HepG2 (cell line): ENCODE measurements at regions not wholly inside any gene's neighbourhood (a gene's known extent, or its start where the extent isn't known, plus 50 kb on each side); places are given as distances from the start of the nearest gene placed in this dataset.

ENCODE experiments used
- ATAC-seq: fragments of 200-7000 bp; cut with Tn5 transposase; 3 replicates; pipeline ENCODE4 v1.9.1; 2020; ENCODE audit warnings: mild to moderate bottlenecking, moderate library complexity
- BruUV-seq: library from RNA; stranded (reverse); fragments of 400-500 nt; replicated peaks from 2 replicates; lab custom pipeline; 2021; lab: Mats Ljungman, UMichigan
- CTCF ChIA-PET: fragments of 300-600 bp; formaldehyde crosslinking; extraction: SDS; loops from one replicate; lab custom pipeline; 2021; ENCODE audit warnings: low total read pairs, inconsistent platforms, low intra/inter-chr PET ratio; lab: Yijun Ruan, JAX
- POLR2A ChIA-PET: fragments of 350-600 bp; sonication (Branson Sonifier 250); formaldehyde crosslinking; loops from one replicate; lab custom pipeline; 2020; ENCODE audit warnings: antibody characterized with exemption, inconsistent platforms; lab: Yijun Ruan, JAX
- DNase-seq: peaks from one replicate; pipeline ENCODE4 v3.0.0-alpha.2; 2015; ENCODE audit warnings: low spot score
- FAIRE-seq: peaks from 3 replicates; lab custom pipeline; 2011; peaks lifted over from hg19 to GRCh38; lab: Jason Lieb, UNC
- H2AFZ ChIP-seq: one replicate; pipeline ENCODE4 v1.6.1; 2011; ENCODE audit warnings: low read length, inconsistent platforms
- H3K27ac ChIP-seq: fragments of 300-600 bp; 3 replicates; pipeline ENCODE4 v1.8.0; 2011; ENCODE audit warnings: mixed run types, mild to moderate bottlenecking, mixed read lengths, low read length, inconsistent platforms; ENCODE audit not compliant: insufficient read depth; ENCODE audit errors: extremely low read length
- H3K27me3 ChIP-seq, 2 experiments: fragments of 200-600 bp in 1 of 2; 2 replicates in 1 of 2; 3 replicates in 1 of 2; pipeline versions ENCODE4 v1.6.0 to v1.8.0; 2011; ENCODE audit warnings: low read length in 2 of 2, mild to moderate bottlenecking in 2 of 2, moderate library complexity in 2 of 2, inconsistent platforms in 1 of 2; ENCODE audit not compliant: insufficient read depth in 2 of 2, control insufficient read depth in 1 of 2
- H3K36me3 ChIP-seq, 2 experiments: fragments of 200-600 bp in 1 of 2; replicated peaks in 1 of 2; 2 replicates in 1 of 2; 3 replicates in 1 of 2; pipeline versions ENCODE4 v1.5.1 to v1.8.0; 2011; ENCODE audit warnings: low read length in 2 of 2, inconsistent platforms in 1 of 2; ENCODE audit not compliant: insufficient read depth in 2 of 2, control insufficient read depth in 1 of 2
- H3K4me1 ChIP-seq: 2 replicates; pipeline ENCODE4 v1.5.1; 2012; ENCODE audit warnings: low read length, inconsistent platforms; ENCODE audit not compliant: insufficient read depth
- H3K4me2 ChIP-seq: 2 replicates; pipeline ENCODE4 v1.6.0; 2011; ENCODE audit warnings: low read depth, low read length, inconsistent platforms
- H3K4me3 ChIP-seq, 3 experiments: fragments of 200-600 bp in 1 of 3; sonication (generic), shearing (Covaris generic) in 1 of 3; replicated peaks in 1 of 3; 2 replicates each; pipeline ENCODE4 v1.5.1; 2011 to 2016; ENCODE audit warnings: low read length in 3 of 3, inconsistent platforms in 2 of 3, low read depth in 2 of 3, mild to moderate bottlenecking in 2 of 3, control low read depth in 1 of 3, mixed read lengths in 1 of 3; ENCODE audit not compliant: insufficient read depth in 1 of 3
- H3K79me2 ChIP-seq: one replicate; pipeline ENCODE4 v1.6.1; 2011; ENCODE audit warnings: low read length, inconsistent platforms; ENCODE audit not compliant: insufficient read depth
- H3K9ac ChIP-seq: 2 replicates; pipeline ENCODE4 v1.6.0; 2011; ENCODE audit warnings: mild to moderate bottlenecking, low read depth, low read length, inconsistent platforms; ENCODE audit not compliant: insufficient read depth
- H3K9me3 ChIP-seq: 2 replicates; pipeline ENCODE4 v1.5.1; 2012; ENCODE audit warnings: mild to moderate bottlenecking, low read length
- H4K20me1 ChIP-seq: 2 replicates; pipeline ENCODE4 v1.6.0; 2011; ENCODE audit warnings: inconsistent platforms, mild to moderate bottlenecking, low read length, moderate library complexity; ENCODE audit not compliant: insufficient read depth
- FOXA1 ChIP-seq, 2 experiments: fragments of 450-650 bp in 1 of 2; sonication (generic) in 1 of 2; formaldehyde crosslinking in 1 of 2; IDR thresholded peaks; 2 replicates each; pipeline versions ENCODE4 v1.4.0 to v1.6.1; 2016 to 2020; ENCODE audit warnings: missing genetic modification reagents in 1 of 2
- ISX ChIP-seq: sonication (generic); formaldehyde crosslinking; conservative IDR thresholded peaks from 2 replicates; pipeline ENCODE4 v1.5.0; 2020; ENCODE audit warnings: missing genetic modification reagents
- KAT2B ChIP-seq: fragments of 150-350 bp; IDR thresholded peaks from 2 replicates; pipeline ENCODE4 v1.6.1; 2014; ENCODE audit warnings: low read depth, low read length, borderline replicate concordance
- MLLT10 ChIP-seq: sonication (generic); formaldehyde crosslinking; IDR thresholded peaks from 2 replicates; pipeline ENCODE4 v1.4.0; 2020; ENCODE audit warnings: missing genetic modification reagents
- MTA3 ChIP-seq: sonication (generic); formaldehyde crosslinking; IDR thresholded peaks from 2 replicates; pipeline ENCODE4 v1.4.0; 2020; ENCODE audit warnings: missing genetic modification reagents
- NFE2L1 ChIP-seq: sonication (generic); formaldehyde crosslinking; IDR thresholded peaks from 2 replicates; pipeline ENCODE4 v1.4.0; 2020; ENCODE audit warnings: missing genetic modification reagents, mild to moderate bottlenecking, borderline replicate concordance
- RBAK ChIP-seq: sonication (generic); formaldehyde crosslinking; IDR thresholded peaks from 2 replicates; pipeline ENCODE4 v1.5.1; 2020; ENCODE audit warnings: mild to moderate bottlenecking, missing genetic modification reagents
- SNRNP70 ChIP-seq: fragments of 200-400 bp; formaldehyde crosslinking; IDR thresholded peaks from 2 replicates; pipeline ENCODE4 v1.6.1; 2017; ENCODE audit warnings: mild to moderate bottlenecking, low read depth, low read length, moderate library complexity
- ZFP90 ChIP-seq: sonication (generic); formaldehyde crosslinking; IDR thresholded peaks from 2 replicates; pipeline ENCODE4 v1.8.0; 2022; ENCODE audit warnings: missing genetic modification reagents, mild to moderate bottlenecking, inconsistent platforms, borderline replicate concordance
- ZFX ChIP-seq: sonication (generic); formaldehyde crosslinking; IDR thresholded peaks from 2 replicates; pipeline ENCODE4 v1.4.0; 2020; ENCODE audit warnings: mild to moderate bottlenecking, low read depth, missing genetic modification reagents, moderate library complexity
- ZNF549 ChIP-seq: sonication (generic); formaldehyde crosslinking; IDR thresholded peaks from 2 replicates; pipeline ENCODE4 v1.5.0; 2020; ENCODE audit warnings: missing genetic modification reagents
- ZNF775 ChIP-seq: sonication (generic); formaldehyde crosslinking; IDR thresholded peaks from 2 replicates; pipeline ENCODE4 v1.4.0; 2020; ENCODE audit warnings: missing genetic modification reagents, mild to moderate bottlenecking, moderate library complexity, borderline replicate concordance
- ZSCAN25 ChIP-seq: sonication (generic); formaldehyde crosslinking; IDR thresholded peaks from 2 replicates; pipeline ENCODE4 v1.8.0; 2022; ENCODE audit warnings: mild to moderate bottlenecking, missing genetic modification reagents
- WGBS: methylation state at CpG from one replicate; pipeline ENCODE4 v1.1.6; 2017; ENCODE audit warnings: low lambda C conversion rate; 5-methylcytosine and 5-hydroxymethylcytosine counted together
- in situ Hi-C: cut with HindIII; loops from 2 replicates; pipeline ENCODE4 v1.10.0; 2017; ENCODE audit warnings: low pct_unique_long_range_greater_than_20kb; ENCODE audit not compliant: extremely low pct_ligation_motif_present
- intact Hi-C: fragments of 100-400 bp; cut with micrococcal nuclease; formaldehyde crosslinking; loops from one replicate; pipeline ENCODE4 v1.10.0; 2022; ENCODE audit not compliant: unreplicated experiment
- TF ChIP-seq, protein P1 (sequence below): IDR thresholded peaks from 2 replicates; pipeline ENCODE4 v1.6.1; 2016; ENCODE audit warnings: missing compliant biosample characterization, missing genetic modification reagents, borderline replicate concordance
- TF ChIP-seq, protein P2 (sequence below): sonication (generic); formaldehyde crosslinking; IDR thresholded peaks from 2 replicates; pipeline ENCODE4 v1.4.0; 2020; ENCODE audit warnings: missing genetic modification reagents, mild to moderate bottlenecking, borderline replicate concordance
- TF ChIP-seq, protein P3 (sequence below): sonication (generic); formaldehyde crosslinking; IDR thresholded peaks from 2 replicates; pipeline ENCODE4 v1.4.0; 2020; ENCODE audit warnings: missing genetic modification reagents
- TF ChIP-seq, protein P4 (sequence below): IDR thresholded peaks from 2 replicates; pipeline ENCODE4 v1.6.1; 2018; ENCODE audit warnings: missing genetic modification reagents

GRCh38 chr12:61220337-61220736 lies 1039.9 kb upstream of the USP15 start:
- ChIA-PET POLR2A (no interaction called here), CTCF (no interaction called here)
- Histone ChIP-seq H3K9me3 (peaks cover 29% of the 10 kb centered on the region), H3K27ac (no peak overlapping the region), H4K20me1 (no peaks in the 10 kb centered on the region), H3K4me1 (no peaks in the 10 kb centered on the region), H3K79me2 (no peaks in the 10 kb centered on the region), H2AFZ (no peak overlapping the region), H3K4me2 (no peak overlapping the region), H3K36me3 (no peaks in the 10 kb centered on the region), H3K9ac (no peak overlapping the region), H3K4me3 (no peak overlapping the region), H3K27me3 (no peaks in the 10 kb centered on the region)
- ATAC-seq (no peak), FAIRE-seq (no peak), DNase-seq (no peak)
- WGBS, result under 1% methylated on average over 4 of the region's 4 CpGs
- in situ Hi-C loops, result no loop called here
- no TSS peak for BruUV-seq
- intact Hi-C loops, result no loop called here
- TF ChIP-seq SNRNP70 (no peak), ZFP90 (no peak), ZFX (CRISPR knock-in tag) (no peak), RBAK (no peak), KAT2B (no peak), FOXA1 (IDR thresholded peaks at IDR 0.05) (no peak), FOXA1 (CRISPR knock-in tag; IDR thresholded peaks at IDR 0.05) (no peak), MTA3 (no peak), NFE2L1 (CRISPR knock-in tag) (no peak), ZNF549 (CRISPR knock-in tag) (no peak), ZNF775 (no peak), ZSCAN25 (CRISPR knock-in tag) (no peak), ISX (CRISPR knock-in tag) (no peak), MLLT10 (CRISPR knock-in tag) (no peak)
- TF ChIP-seq, protein P1, sequence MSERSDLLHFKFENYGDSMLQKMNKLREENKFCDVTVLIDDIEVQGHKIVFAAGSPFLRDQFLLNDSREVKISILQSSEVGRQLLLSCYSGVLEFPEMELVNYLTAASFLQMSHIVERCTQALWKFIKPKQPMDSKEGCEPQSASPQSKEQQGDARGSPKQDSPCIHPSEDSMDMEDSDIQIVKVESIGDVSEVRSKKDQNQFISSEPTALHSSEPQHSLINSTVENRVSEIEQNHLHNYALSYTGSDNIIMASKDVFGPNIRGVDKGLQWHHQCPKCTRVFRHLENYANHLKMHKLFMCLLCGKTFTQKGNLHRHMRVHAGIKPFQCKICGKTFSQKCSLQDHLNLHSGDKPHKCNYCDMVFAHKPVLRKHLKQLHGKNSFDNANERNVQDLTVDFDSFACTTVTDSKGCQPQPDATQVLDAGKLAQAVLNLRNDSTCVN (CRISPR knock-in tag), result no peak
- TF ChIP-seq, protein P2, sequence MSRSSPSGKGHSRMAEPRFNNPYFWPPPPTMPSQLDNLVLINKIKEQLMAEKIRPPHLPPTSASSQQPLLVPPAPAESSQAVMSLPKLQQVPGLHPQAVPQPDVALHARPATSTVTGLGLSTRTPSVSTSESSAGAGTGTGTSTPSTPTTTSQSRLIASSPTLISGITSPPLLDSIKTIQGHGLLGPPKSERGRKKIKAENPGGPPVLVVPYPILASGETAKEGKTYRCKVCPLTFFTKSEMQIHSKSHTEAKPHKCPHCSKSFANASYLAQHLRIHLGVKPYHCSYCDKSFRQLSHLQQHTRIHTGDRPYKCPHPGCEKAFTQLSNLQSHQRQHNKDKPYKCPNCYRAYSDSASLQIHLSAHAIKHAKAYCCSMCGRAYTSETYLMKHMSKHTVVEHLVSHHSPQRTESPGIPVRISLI (CRISPR knock-in tag), result no peak
- TF ChIP-seq, protein P3, sequence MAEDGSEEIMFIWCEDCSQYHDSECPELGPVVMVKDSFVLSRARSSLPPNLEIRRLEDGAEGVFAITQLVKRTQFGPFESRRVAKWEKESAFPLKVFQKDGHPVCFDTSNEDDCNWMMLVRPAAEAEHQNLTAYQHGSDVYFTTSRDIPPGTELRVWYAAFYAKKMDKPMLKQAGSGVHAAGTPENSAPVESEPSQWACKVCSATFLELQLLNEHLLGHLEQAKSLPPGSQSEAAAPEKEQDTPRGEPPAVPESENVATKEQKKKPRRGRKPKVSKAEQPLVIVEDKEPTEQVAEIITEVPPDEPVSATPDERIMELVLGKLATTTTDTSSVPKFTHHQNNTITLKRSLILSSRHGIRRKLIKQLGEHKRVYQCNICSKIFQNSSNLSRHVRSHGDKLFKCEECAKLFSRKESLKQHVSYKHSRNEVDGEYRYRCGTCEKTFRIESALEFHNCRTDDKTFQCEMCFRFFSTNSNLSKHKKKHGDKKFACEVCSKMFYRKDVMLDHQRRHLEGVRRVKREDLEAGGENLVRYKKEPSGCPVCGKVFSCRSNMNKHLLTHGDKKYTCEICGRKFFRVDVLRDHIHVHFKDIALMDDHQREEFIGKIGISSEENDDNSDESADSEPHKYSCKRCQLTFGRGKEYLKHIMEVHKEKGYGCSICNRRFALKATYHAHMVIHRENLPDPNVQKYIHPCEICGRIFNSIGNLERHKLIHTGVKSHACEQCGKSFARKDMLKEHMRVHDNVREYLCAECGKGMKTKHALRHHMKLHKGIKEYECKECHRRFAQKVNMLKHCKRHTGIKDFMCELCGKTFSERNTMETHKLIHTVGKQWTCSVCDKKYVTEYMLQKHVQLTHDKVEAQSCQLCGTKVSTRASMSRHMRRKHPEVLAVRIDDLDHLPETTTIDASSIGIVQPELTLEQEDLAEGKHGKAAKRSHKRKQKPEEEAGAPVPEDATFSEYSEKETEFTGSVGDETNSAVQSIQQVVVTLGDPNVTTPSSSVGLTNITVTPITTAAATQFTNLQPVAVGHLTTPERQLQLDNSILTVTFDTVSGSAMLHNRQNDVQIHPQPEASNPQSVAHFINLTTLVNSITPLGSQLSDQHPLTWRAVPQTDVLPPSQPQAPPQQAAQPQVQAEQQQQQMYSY (CRISPR knock-in tag), result no peak
- TF ChIP-seq, protein P4, sequence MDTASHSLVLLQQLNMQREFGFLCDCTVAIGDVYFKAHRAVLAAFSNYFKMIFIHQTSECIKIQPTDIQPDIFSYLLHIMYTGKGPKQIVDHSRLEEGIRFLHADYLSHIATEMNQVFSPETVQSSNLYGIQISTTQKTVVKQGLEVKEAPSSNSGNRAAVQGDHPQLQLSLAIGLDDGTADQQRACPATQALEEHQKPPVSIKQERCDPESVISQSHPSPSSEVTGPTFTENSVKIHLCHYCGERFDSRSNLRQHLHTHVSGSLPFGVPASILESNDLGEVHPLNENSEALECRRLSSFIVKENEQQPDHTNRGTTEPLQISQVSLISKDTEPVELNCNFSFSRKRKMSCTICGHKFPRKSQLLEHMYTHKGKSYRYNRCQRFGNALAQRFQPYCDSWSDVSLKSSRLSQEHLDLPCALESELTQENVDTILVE, result no peak
